Type B pancreatic cell (in vitro differentiated cells): ENCODE measurements at regions not wholly inside any gene's neighbourhood (a gene's known extent, or its start where the extent isn't known, plus 50 kb on each side); places are given as distances from the start of the nearest gene placed in this dataset.

Source experiments
- DNase-seq: peaks from one replicate; pipeline ENCODE4 v3.0.0; 2021; ENCODE audit warnings: mixed read lengths; ENCODE audit not compliant: unreplicated experiment; ENCODE audit errors: extremely low spot score
- H3K27ac Mint-ChIP-seq: 2 replicates; pipeline ENCODE4 v1.8.0; 2021; ENCODE audit warnings: mild to moderate bottlenecking, mixed read lengths
- H3K27me3 Mint-ChIP-seq: 2 replicates; pipeline ENCODE4 v1.8.0; 2021; ENCODE audit warnings: mixed read lengths
- H3K36me3 Mint-ChIP-seq: 2 replicates; pipeline ENCODE4 v1.8.0; 2021; ENCODE audit warnings: mixed read lengths
- H3K4me1 Mint-ChIP-seq: one replicate; pipeline ENCODE4 v1.8.0; 2021; ENCODE audit warnings: mixed read lengths; ENCODE audit not compliant: unreplicated experiment
- H3K4me3 Mint-ChIP-seq: 2 replicates; pipeline ENCODE4 v1.8.0; 2021; ENCODE audit warnings: mild to moderate bottlenecking, mixed read lengths
- H3K9me3 Mint-ChIP-seq: 2 replicates; pipeline ENCODE4 v1.8.0; 2021; ENCODE audit warnings: mixed read lengths
- TF ChIP-seq, protein P1 (sequence below): fragments of 200-600 bp; sonication (generic); conservative IDR thresholded peaks from 2 replicates; pipeline ENCODE4 v1.5.0; 2021; ENCODE audit warnings: antibody characterized with exemption, mild to moderate bottlenecking

- H3K27ac Mint-ChIP-seq = no peak overlapping the region
Observed at GRCh38 chr2:38218995-38219394, 143.0 kb upstream of the CYP1B1 start.

DNA sequence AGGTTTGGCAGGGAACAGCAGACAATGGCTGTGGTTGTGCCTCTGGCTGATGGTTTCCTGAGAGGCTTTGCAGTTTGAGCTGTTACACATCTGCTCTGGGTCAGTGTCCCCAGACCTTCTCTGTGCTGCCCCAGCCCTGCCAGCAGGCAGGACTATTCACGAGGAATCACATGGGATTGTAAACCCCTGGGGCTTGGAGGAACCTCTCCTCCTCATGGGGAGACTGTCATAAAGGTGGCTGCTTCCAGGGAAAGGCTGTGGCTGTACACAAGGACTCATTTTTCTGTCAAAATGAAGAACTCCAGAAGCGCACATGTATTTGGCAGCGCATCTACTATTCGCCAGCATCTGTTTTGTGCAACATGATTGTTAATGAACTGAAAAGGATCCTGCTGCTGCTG is 142.6 kb upstream of the CYP1B1 start:
- Mint-ChIP-seq H3K9me3 (peaks cover 8% of the 10 kb centered on the region), H3K36me3 (no peaks in the 10 kb centered on the region), H3K4me3 (no peak overlapping the region), H3K27me3 (no peaks in the 10 kb centered on the region), H3K27ac (no peak overlapping the region), H3K4me1 (peaks cover 47% of the 10 kb centered on the region)
- no peak for DNase-seq
- TF ChIP-seq, protein P1, sequence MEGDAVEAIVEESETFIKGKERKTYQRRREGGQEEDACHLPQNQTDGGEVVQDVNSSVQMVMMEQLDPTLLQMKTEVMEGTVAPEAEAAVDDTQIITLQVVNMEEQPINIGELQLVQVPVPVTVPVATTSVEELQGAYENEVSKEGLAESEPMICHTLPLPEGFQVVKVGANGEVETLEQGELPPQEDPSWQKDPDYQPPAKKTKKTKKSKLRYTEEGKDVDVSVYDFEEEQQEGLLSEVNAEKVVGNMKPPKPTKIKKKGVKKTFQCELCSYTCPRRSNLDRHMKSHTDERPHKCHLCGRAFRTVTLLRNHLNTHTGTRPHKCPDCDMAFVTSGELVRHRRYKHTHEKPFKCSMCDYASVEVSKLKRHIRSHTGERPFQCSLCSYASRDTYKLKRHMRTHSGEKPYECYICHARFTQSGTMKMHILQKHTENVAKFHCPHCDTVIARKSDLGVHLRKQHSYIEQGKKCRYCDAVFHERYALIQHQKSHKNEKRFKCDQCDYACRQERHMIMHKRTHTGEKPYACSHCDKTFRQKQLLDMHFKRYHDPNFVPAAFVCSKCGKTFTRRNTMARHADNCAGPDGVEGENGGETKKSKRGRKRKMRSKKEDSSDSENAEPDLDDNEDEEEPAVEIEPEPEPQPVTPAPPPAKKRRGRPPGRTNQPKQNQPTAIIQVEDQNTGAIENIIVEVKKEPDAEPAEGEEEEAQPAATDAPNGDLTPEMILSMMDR = no peak

More at GRCh38 chr2:38218995-38219394, 143.0 kb upstream of the CYP1B1 start:
- H3K27me3 Mint-ChIP-seq = no peaks in the 10 kb centered on the region
- DNase-seq = no peak
- peaks cover 47% of the 10 kb centered on the region for H3K4me1 Mint-ChIP-seq
- H3K36me3 Mint-ChIP-seq = no peaks in the 10 kb centered on the region
- no peak overlapping the region for H3K4me3 Mint-ChIP-seq
- TF ChIP-seq, protein P1 = no peak
- H3K9me3 Mint-ChIP-seq = peaks cover 8% of the 10 kb centered on the region

GRCh38 chr2:38217401-38218188 is 141.6 kb upstream of the CYP1B1 start:
- Mint-ChIP-seq H3K36me3 (no peaks in the 10 kb centered on the region), H3K4me1 (peaks cover 42% of the 10 kb centered on the region), H3K9me3 (no peaks in the 10 kb centered on the region), H3K4me3 (no peak overlapping the region), H3K27me3 (no peaks in the 10 kb centered on the region), H3K27ac (no peak overlapping the region)
- TF ChIP-seq, protein P1 = no peak
- DNase-seq = no peak

DNA sequence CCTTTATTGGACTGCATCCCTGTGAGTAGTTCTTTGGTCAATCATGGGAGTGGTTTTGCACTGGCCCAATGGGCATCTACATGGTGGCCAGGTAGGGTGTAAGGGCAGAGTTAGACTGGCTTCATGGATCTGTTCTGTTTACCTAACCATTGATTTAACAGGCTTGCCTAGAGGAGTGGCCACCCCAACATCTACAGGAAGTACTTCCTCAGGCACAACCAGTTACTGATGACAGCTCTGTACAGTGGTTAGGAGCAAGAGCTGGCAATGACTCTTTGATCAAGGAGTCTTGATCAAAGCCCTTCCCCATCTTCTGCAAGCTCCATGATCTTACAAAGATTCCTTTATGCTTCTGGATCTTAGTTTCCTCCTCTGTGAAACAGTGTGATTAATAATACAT is 140.9 kb upstream of the CYP1B1 start:
- Mint-ChIP-seq H3K27me3 (no peaks in the 10 kb centered on the region), H3K27ac (no peak overlapping the region), H3K9me3 (no peaks in the 10 kb centered on the region), H3K36me3 (no peaks in the 10 kb centered on the region), H3K4me3 (no peak overlapping the region), H3K4me1 (peaks cover 42% of the 10 kb centered on the region)
- TF ChIP-seq, protein P1 = no peak
- DNase-seq = no peak

DNA sequence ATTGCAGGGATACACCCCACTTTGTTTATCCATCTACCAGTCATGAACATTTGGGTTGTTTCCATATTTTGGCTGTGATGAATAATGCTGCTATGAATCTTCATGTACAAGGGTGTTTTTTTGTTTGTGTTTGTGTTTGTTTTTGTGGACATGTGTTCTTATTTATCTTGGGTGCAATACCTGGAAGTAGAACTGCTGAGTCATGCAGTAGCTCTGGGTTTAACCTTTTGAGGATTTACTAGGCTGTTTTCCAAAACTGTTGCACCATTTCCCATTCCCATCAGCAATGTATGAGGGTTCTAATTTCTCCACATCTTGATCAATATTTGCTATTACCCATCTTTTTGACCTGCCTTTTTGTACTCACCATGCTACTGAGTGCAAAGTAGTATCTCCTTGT is 140.0 kb upstream of the CYP1B1 start:
- no peak overlapping the region for H3K4me3 Mint-ChIP-seq
- H3K36me3 Mint-ChIP-seq = peaks cover 4% of the 10 kb centered on the region
- H3K27ac Mint-ChIP-seq = no peak overlapping the region
- H3K27me3 Mint-ChIP-seq = no peaks in the 10 kb centered on the region
- peaks cover 42% of the 10 kb centered on the region for H3K4me1 Mint-ChIP-seq
- no peaks in the 10 kb centered on the region for H3K9me3 Mint-ChIP-seq
- TF ChIP-seq, protein P1 = no peak
- no peak for DNase-seq
